H1 (cell line): ENCODE measurements at regions not wholly inside any gene's neighbourhood (a gene's known extent, or its start where the extent isn't known, plus 50 kb on each side); places are given as distances from the start of the nearest gene placed in this dataset.

Source experiments
- CBX5 ChIP-seq: fragments of 300-800, 300-1000 bp; sonication (generic); IDR thresholded peaks from 2 replicates; pipeline ENCODE4 v1.7.1; 2016; ENCODE audit warnings: antibody characterized with exemption, low read length, low read depth
- CBX8 ChIP-seq: fragments of 300-800, 300-1000 bp; sonication (generic); IDR thresholded peaks from 2 replicates; pipeline ENCODE4 v1.7.1; 2016; ENCODE audit warnings: low read depth, low read length, borderline replicate concordance
- GABPA ChIP-seq: IDR thresholded peaks from 2 replicates; pipeline ENCODE4 v1.6.1; 2011; ENCODE audit warnings: mild to moderate bottlenecking, low read length, moderate library complexity, borderline replicate concordance; ENCODE audit not compliant: insufficient read depth
- TF ChIP-seq, protein P1 (sequence below): IDR thresholded peaks from 2 replicates; pipeline ENCODE4 v1.6.1; 2012; ENCODE audit warnings: inconsistent platforms

DNA sequence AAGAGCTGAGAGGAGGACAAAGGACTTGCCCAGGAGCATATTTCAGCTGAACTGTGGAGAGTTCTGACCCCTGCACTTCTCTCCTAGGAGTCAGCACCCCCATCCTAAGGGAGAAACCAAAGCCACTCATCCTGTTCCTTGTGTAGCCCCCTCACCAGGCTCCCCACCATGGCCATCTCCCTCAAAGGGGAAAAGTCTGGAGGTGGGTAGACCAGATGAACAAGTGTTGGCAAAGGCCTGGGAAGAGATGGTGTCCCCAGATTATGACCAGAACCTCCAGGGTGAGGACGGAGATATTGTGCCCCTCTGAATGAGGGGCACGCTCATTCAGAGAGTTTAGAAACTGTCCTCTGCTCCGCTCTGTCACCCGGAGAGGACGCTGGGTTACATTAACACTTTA, 880.0 kb downstream of the BRD1 start (continued):
- TF ChIP-seq CBX5 (no peak), CBX8 (no peak), GABPA (no peak)
- TF ChIP-seq, protein P1, sequence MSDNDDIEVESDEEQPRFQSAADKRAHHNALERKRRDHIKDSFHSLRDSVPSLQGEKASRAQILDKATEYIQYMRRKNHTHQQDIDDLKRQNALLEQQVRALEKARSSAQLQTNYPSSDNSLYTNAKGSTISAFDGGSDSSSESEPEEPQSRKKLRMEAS, result no peak
